ENCODE measurements at regions not wholly inside any gene's neighbourhood (a gene's known extent, or its start where the extent isn't known, plus 50 kb on each side); places are given as distances from the start of the nearest gene placed in this dataset.

DNA sequence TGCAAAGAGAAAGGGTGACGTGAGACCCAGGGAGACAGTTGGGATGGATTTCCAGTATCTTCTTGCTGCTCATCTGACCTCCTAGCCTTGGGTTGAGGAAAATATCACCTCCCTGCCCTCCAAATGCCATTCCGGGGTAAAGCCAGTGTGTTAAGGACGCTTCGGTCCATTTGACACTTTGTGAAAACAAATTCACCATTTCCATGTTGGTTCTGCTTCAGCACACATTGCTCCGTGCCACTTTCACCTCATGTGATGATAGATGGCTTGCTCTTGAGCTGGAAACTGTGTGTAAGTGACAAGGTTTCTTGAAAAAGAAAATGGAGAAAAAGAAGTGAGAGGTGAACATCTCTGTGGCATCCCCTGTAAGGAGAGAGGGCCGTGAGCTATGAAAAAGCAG is 256.1 kb upstream of the PGRMC2 start (continued):
- TF ChIP-seq, protein P1, sequence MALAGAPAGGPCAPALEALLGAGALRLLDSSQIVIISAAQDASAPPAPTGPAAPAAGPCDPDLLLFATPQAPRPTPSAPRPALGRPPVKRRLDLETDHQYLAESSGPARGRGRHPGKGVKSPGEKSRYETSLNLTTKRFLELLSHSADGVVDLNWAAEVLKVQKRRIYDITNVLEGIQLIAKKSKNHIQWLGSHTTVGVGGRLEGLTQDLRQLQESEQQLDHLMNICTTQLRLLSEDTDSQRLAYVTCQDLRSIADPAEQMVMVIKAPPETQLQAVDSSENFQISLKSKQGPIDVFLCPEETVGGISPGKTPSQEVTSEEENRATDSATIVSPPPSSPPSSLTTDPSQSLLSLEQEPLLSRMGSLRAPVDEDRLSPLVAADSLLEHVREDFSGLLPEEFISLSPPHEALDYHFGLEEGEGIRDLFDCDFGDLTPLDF (CRISPR knock-in tag; IDR thresholded peaks at IDR 0.05) = no peak
- no peak for TF ChIP-seq TBL1XR1 (IDR thresholded peaks at IDR 0.05; ENCODE audit: low read length in 2 of 2)
- TF ChIP-seq, protein P2, sequence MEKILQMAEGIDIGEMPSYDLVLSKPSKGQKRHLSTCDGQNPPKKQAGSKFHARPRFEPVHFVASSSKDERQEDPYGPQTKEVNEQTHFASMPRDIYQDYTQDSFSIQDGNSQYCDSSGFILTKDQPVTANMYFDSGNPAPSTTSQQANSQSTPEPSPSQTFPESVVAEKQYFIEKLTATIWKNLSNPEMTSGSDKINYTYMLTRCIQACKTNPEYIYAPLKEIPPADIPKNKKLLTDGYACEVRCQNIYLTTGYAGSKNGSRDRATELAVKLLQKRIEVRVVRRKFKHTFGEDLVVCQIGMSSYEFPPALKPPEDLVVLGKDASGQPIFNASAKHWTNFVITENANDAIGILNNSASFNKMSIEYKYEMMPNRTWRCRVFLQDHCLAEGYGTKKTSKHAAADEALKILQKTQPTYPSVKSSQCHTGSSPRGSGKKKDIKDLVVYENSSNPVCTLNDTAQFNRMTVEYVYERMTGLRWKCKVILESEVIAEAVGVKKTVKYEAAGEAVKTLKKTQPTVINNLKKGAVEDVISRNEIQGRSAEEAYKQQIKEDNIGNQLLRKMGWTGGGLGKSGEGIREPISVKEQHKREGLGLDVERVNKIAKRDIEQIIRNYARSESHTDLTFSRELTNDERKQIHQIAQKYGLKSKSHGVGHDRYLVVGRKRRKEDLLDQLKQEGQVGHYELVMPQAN (IDR thresholded peaks at IDR 0.05; ENCODE audit: borderline replicate concordance) = no peak
- TF ChIP-seq DNMT1 (IDR thresholded peaks at IDR 0.05) = no peak
- TF ChIP-seq POLR2B (IDR thresholded peaks at IDR 0.05; ENCODE audit: low read depth, partially characterized antibody) = no peak
- TF ChIP-seq, protein P3, sequence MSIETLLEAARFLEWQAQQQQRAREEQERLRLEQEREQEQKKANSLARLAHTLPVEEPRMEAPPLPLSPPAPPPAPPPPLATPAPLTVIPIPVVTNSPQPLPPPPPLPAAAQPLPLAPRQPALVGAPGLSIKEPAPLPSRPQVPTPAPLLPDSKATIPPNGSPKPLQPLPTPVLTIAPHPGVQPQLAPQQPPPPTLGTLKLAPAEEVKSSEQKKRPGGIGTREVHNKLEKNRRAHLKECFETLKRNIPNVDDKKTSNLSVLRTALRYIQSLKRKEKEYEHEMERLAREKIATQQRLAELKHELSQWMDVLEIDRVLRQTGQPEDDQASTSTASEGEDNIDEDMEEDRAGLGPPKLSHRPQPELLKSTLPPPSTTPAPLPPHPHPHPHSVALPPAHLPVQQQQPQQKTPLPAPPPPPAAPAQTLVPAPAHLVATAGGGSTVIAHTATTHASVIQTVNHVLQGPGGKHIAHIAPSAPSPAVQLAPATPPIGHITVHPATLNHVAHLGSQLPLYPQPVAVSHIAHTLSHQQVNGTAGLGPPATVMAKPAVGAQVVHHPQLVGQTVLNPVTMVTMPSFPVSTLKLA (conservative IDR thresholded peaks at IDR 0.05) = no peak
- TF ChIP-seq, protein P4, sequence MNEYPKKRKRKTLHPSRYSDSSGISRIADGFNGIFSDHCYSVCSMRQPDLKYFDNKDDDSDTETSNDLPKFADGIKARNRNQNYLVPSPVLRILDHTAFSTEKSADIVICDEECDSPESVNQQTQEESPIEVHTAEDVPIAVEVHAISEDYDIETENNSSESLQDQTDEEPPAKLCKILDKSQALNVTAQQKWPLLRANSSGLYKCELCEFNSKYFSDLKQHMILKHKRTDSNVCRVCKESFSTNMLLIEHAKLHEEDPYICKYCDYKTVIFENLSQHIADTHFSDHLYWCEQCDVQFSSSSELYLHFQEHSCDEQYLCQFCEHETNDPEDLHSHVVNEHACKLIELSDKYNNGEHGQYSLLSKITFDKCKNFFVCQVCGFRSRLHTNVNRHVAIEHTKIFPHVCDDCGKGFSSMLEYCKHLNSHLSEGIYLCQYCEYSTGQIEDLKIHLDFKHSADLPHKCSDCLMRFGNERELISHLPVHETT (CRISPR knock-in tag; conservative IDR thresholded peaks at IDR 0.05 in 1 of 2, IDR thresholded peaks at IDR 0.05 in 1 of 2) = no peak
